H1 (cell line): ENCODE measurements at regions not wholly inside any gene's neighbourhood (a gene's known extent, or its start where the extent isn't known, plus 50 kb on each side); places are given as distances from the start of the nearest gene placed in this dataset.

Experiments used
- CTCF ChIA-PET: fragments of 300-600 bp; sonication (Branson Sonifier 250); formaldehyde crosslinking; loops from one replicate; lab custom pipeline; 2021; ENCODE audit not compliant: partially characterized antibody; lab: Charles Lee
- POLR2A ChIA-PET: fragments of 300-600 bp; sonication (Branson Sonifier 250); formaldehyde crosslinking; loops from one replicate; lab custom pipeline; 2021; ENCODE audit warnings: inconsistent platforms; ENCODE audit not compliant: partially characterized antibody; lab: Charles Lee
- DNase-seq, 2 experiments: peaks; one replicate each; pipeline versions ENCODE4 v3.0.0 to v3.0.0-alpha.2; 2010 to 2022; ENCODE audit warnings: low spot score in 2 of 2, low read depth in 1 of 2, mixed read lengths in 1 of 2
- FAIRE-seq: peaks from 2 replicates; lab custom pipeline; 2011; peaks lifted over from hg19 to GRCh38; lab: Jason Lieb, UNC
- H2AFZ ChIP-seq: 2 replicates; pipeline ENCODE4 v1.8.1; 2012; ENCODE audit warnings: low read length, inconsistent platforms
- H2AK5ac ChIP-seq: 2 replicates; pipeline ENCODE4 v1.6.1; 2013; ENCODE audit warnings: low read depth, low read length
- H2BK120ac ChIP-seq: replicated peaks from 2 replicates; pipeline ENCODE3; 2013; ENCODE audit warnings: low read depth, low read length, inconsistent platforms
- H2BK12ac ChIP-seq: 2 replicates; pipeline ENCODE4 v1.6.1; 2013; ENCODE audit warnings: low read depth, low read length
- H2BK15ac ChIP-seq: 2 replicates; pipeline ENCODE4 v1.6.1; 2013; ENCODE audit warnings: low read length
- H2BK20ac ChIP-seq: 2 replicates; pipeline ENCODE4 v1.6.1; 2013; ENCODE audit warnings: low read length
- H2BK5ac ChIP-seq: 2 replicates; pipeline ENCODE4 v1.6.1; 2013; ENCODE audit warnings: low read depth, low read length
- H3K14ac ChIP-seq: 2 replicates; pipeline ENCODE4 v1.6.1; 2013; ENCODE audit warnings: inconsistent platforms; ENCODE audit not compliant: insufficient read length
- H3K18ac ChIP-seq: 2 replicates; pipeline ENCODE4 v1.6.1; 2013; ENCODE audit warnings: low read length; ENCODE audit errors: extremely low read depth
- H3K23ac ChIP-seq: 2 replicates; pipeline ENCODE4 v1.6.1; 2013; ENCODE audit warnings: inconsistent platforms; ENCODE audit not compliant: insufficient read length
- H3K23me2 ChIP-seq: 2 replicates; pipeline ENCODE4 v1.6.1; 2013; ENCODE audit warnings: low read depth, low read length
- H3K27ac ChIP-seq: 2 replicates; pipeline ENCODE4 v1.6.1; 2011; ENCODE audit warnings: low read depth, low read length, inconsistent platforms
- H3K27me3 ChIP-seq, 4 experiments: replicated peaks in 1 of 4; 1 replicate in 1 of 4; 2 replicates in 3 of 4; pipeline versions ENCODE4 v1.6.1 to v1.8.1; 2011 to 2013; ENCODE audit warnings: low read length in 3 of 4, mild to moderate bottlenecking in 3 of 4, inconsistent platforms in 2 of 4, mixed read lengths in 2 of 4, moderate library complexity in 1 of 4; ENCODE audit not compliant: control insufficient read depth in 3 of 4, insufficient read depth in 3 of 4; ENCODE audit errors: extremely low read depth in 1 of 4
- H3K36me3 ChIP-seq, 4 experiments: 2 replicates each; pipeline versions ENCODE4 v1.6.1 to v1.8.1; 2011 to 2013; ENCODE audit warnings: mild to moderate bottlenecking in 4 of 4, low read length in 3 of 4, moderate library complexity in 2 of 4, control low read depth in 1 of 4, inconsistent platforms in 1 of 4; ENCODE audit not compliant: insufficient read depth in 4 of 4, control insufficient read depth in 2 of 4
- H3K4ac ChIP-seq: replicated peaks from 2 replicates; pipeline ENCODE3; 2013; ENCODE audit warnings: low read length, low read depth, mixed read lengths, inconsistent platforms; ENCODE audit not compliant: insufficient read length
- H3K4me1 ChIP-seq, 4 experiments: replicated peaks in 1 of 4; 1 replicate in 1 of 4; 2 replicates in 3 of 4; pipeline versions ENCODE4 v1.6.1 to v1.8.1; 2011 to 2013; ENCODE audit warnings: low read length in 3 of 4, inconsistent platforms in 2 of 4, mixed read lengths in 1 of 4; ENCODE audit not compliant: insufficient read depth in 4 of 4, control insufficient read depth in 3 of 4
- H3K4me2 ChIP-seq, 2 experiments: 2 replicates each; pipeline versions ENCODE4 v1.6.1 to v1.8.1; 2011 to 2013; ENCODE audit warnings: low read depth in 2 of 2, low read length in 2 of 2, control low read depth in 1 of 2, inconsistent platforms in 1 of 2, mild to moderate bottlenecking in 1 of 2; ENCODE audit not compliant: insufficient read depth in 1 of 2
- H3K4me3 ChIP-seq, 4 experiments: fragments of 200-600, 300-600 bp in 1 of 4; sonication (generic), shearing (Covaris generic), sonication (Bioruptor Twin) in 1 of 4; 2 replicates each; pipeline versions ENCODE4 v1.5.1 to v1.8.1; 2011 to 2016; ENCODE audit warnings: low read length in 4 of 4, low read depth in 3 of 4, control low read depth in 2 of 4, inconsistent platforms in 2 of 4, mild to moderate bottlenecking in 2 of 4, mixed read lengths in 1 of 4, moderate library complexity in 1 of 4; ENCODE audit not compliant: insufficient read depth in 2 of 4; ENCODE audit errors: extremely low read depth in 1 of 4
- H3K56ac ChIP-seq: replicated peaks from 2 replicates; pipeline ENCODE3; 2013; ENCODE audit warnings: low read depth, mild to moderate bottlenecking, mixed read lengths, low read length, inconsistent platforms; ENCODE audit not compliant: insufficient read length
- H3K79me1 ChIP-seq: 2 replicates; pipeline ENCODE4 v1.6.1; 2013; ENCODE audit warnings: low read depth, low read length, control low read depth
- H3K79me2 ChIP-seq, 2 experiments: 2 replicates each; pipeline versions ENCODE4 v1.6.1 to v1.8.1; 2012 to 2013; ENCODE audit warnings: low read length in 2 of 2, mild to moderate bottlenecking in 2 of 2, inconsistent platforms in 1 of 2; ENCODE audit not compliant: insufficient read depth in 2 of 2, control insufficient read depth in 1 of 2
- H3K9ac ChIP-seq, 4 experiments: replicated peaks in 1 of 4; 1 replicate in 1 of 4; 2 replicates in 3 of 4; pipeline versions ENCODE4 v1.6.1 to v1.8.1; 2011 to 2013; ENCODE audit warnings: low read depth in 3 of 4, low read length in 3 of 4, control low read depth in 2 of 4, mild to moderate bottlenecking in 2 of 4, moderate library complexity in 2 of 4, inconsistent platforms in 1 of 4; ENCODE audit errors: extremely low read depth in 1 of 4
- H3K9me3 ChIP-seq, 2 experiments: 2 replicates each; pipeline versions ENCODE4 v1.6.1 to v1.8.1; 2012 to 2013; ENCODE audit warnings: mild to moderate bottlenecking in 2 of 2, moderate library complexity in 2 of 2, control low read depth in 1 of 2, inconsistent platforms in 1 of 2, low read depth in 1 of 2, low read length in 1 of 2, mixed read lengths in 1 of 2; ENCODE audit not compliant: insufficient read depth in 2 of 2
- H4K20me1 ChIP-seq, 2 experiments: replicated peaks in 1 of 2; 2 replicates each; pipeline versions ENCODE3 to v1.8.1; 2011 to 2013; ENCODE audit warnings: inconsistent platforms in 2 of 2, low read length in 2 of 2, mild to moderate bottlenecking in 1 of 2; ENCODE audit not compliant: insufficient read depth in 2 of 2, control insufficient read depth in 1 of 2
- H4K5ac ChIP-seq: 2 replicates; pipeline ENCODE4 v1.6.1; 2013; ENCODE audit warnings: low read length, low read depth, mixed read lengths, inconsistent platforms; ENCODE audit not compliant: insufficient read length
- H4K8ac ChIP-seq: 2 replicates; pipeline ENCODE4 v1.8.0; 2013; ENCODE audit warnings: mild to moderate bottlenecking, moderate library complexity, low read length, inconsistent platforms; ENCODE audit not compliant: insufficient read depth; ENCODE audit errors: extremely low read depth
- H4K91ac ChIP-seq: replicated peaks from 2 replicates; pipeline ENCODE3; 2013; ENCODE audit warnings: low read length, mixed read lengths, inconsistent platforms; ENCODE audit not compliant: insufficient read length
- BCL11A ChIP-seq, 2 experiments: IDR thresholded peaks; one replicate each; pipeline ENCODE4 v1.6.1; 2011; ENCODE audit warnings: low read depth in 2 of 2, low read length in 2 of 2, mild to moderate bottlenecking in 2 of 2
- CHD1 ChIP-seq: IDR thresholded peaks from 2 replicates; pipeline ENCODE4 v1.6.1; 2012; ENCODE audit warnings: low read depth, low read length, improper control_type of control experiment
- MAX ChIP-seq: IDR thresholded peaks from 2 replicates; pipeline ENCODE4 v1.6.1; 2012; ENCODE audit warnings: inconsistent platforms
- SIN3A ChIP-seq, 2 experiments: IDR thresholded peaks in 1 of 2; conservative IDR thresholded peaks in 1 of 2; 2 replicates each; pipeline ENCODE4 v1.6.1; 2011 to 2012; ENCODE audit warnings: low read length in 2 of 2, improper control_type of control experiment in 1 of 2, low read depth in 1 of 2, mild to moderate bottlenecking in 1 of 2
- WGBS, 2 experiments: shearing (Covaris generic) in 1 of 2; methylation state at CpG; one replicate each; pipeline versions ENCODE4 v1.1.6 to v1.1.7; 2013 to 2015; ENCODE audit warnings: low lambda C conversion rate in 2 of 2, mixed read lengths in 2 of 2, inconsistent platforms in 1 of 2, low coverage in 1 of 2, missing lambda C conversion rate in 1 of 2; ENCODE audit not compliant: insufficient replicate concordance in 2 of 2, insufficient coverage in 1 of 2, insufficient read length in 1 of 2; ENCODE audit errors: extremely low coverage in 1 of 2, missing lambda C conversion rate in 1 of 2; 5-methylcytosine and 5-hydroxymethylcytosine counted together

GRCh38 chr10:130656187-130656575 lies 520.0 kb downstream of the GLRX3 start:
- no peak overlapping the region for H3K23ac ChIP-seq
- CTCF ChIA-PET, result interaction anchor here (1.0 kb wide), 1 partner anchor 204 kb away, joined by 4 read pairs; no protein-coding TSS in a partner anchor
- H3K4me1 ChIP-seq, result peaks cover 0 to 6% (median 2%) of the 10 kb centered on the region in 4 experiments; a peak in 1 of 7 replicates
- H3K79me2 ChIP-seq, result no peaks in the 10 kb centered on the region
- peaks cover 2% of the 10 kb centered on the region; the same call in 1 of the 2 replicates for H3K23me2 ChIP-seq
- H4K20me1 ChIP-seq, result no peaks in the 10 kb centered on the region
- no peaks in the 10 kb centered on the region for H3K79me1 ChIP-seq
- H3K4ac ChIP-seq, result no peak overlapping the region
- 77% methylated on average over 10 of the region's 14 CpGs; no CpG with 5 or more reads in 1 of the 2 experiments for WGBS, 2 experiments
- H3K4me2 ChIP-seq, result no peak overlapping the region
- H3K36me3 ChIP-seq, result no peaks in the 10 kb centered on the region
- H3K18ac ChIP-seq, result no peak overlapping the region
- no peak overlapping the region for H2AK5ac ChIP-seq
- no peak for TF ChIP-seq BCL11A (IDR thresholded peaks at IDR 0.05; ENCODE audit: low read depth in 2 of 2, low read length in 2 of 2)
- TF ChIP-seq CHD1, result no peak
- TF ChIP-seq SIN3A (conservative IDR thresholded peaks at IDR 0.05 in 1 of 2, IDR thresholded peaks at IDR 0.05 in 1 of 2; ENCODE audit: low read depth in 1 of 2, low read length in 2 of 2), result no peak
- no peak for TF ChIP-seq MAX
- TF ChIP-seq, all 59 proteins: peak for 0
- Histone ChIP-seq H4K5ac (no peak overlapping the region), H3K14ac (no peak overlapping the region), H2BK15ac (no peak overlapping the region), H2BK12ac (no peak overlapping the region), H2BK120ac (no peak overlapping the region), H2BK5ac (no peak overlapping the region), H3K4me3 (no peak overlapping the region), H2AFZ (no peak overlapping the region), H2BK20ac (no peak overlapping the region), H3K9me3 (no peaks in the 10 kb centered on the region), H3K56ac (no peak overlapping the region), H4K91ac (no peak overlapping the region), H3K27me3 (no peaks in the 10 kb centered on the region), H4K8ac (no peak overlapping the region), H3K9ac (no peak overlapping the region), H3K27ac (no peak overlapping the region)
- POLR2A ChIA-PET, result no interaction called here
- FAIRE-seq, result no peak
- DNase-seq, result no peak
